ENCODE measurements at regions not wholly inside any gene's neighbourhood (a gene's known extent, or its start where the extent isn't known, plus 50 kb on each side); places are given as distances from the start of the nearest gene placed in this dataset.

- ATAC-seq (no peak), FAIRE-seq (no peak), DNase-seq (ENCODE audit: low spot score) (no peak)
- no peak overlapping the region for H3K4me3 ChIP-seq (replicated peaks in 1 of 3; ENCODE audit: insufficient read depth in 1 of 3, low read depth in 2 of 3, low read length in 3 of 3)
- H3K27ac ChIP-seq (ENCODE audit: extremely low read length, insufficient read depth, low read length) = no peak overlapping the region
- H3K36me3 ChIP-seq (replicated peaks in 1 of 2; ENCODE audit: control insufficient read depth in 1 of 2, insufficient read depth in 2 of 2, low read length in 2 of 2) = no peaks in the 10 kb centered on the region
- POLR2A ChIA-PET = no interaction called here
- no peaks in the 10 kb centered on the region for H3K4me1 ChIP-seq (ENCODE audit: insufficient read depth, low read length)
- CTCF ChIA-PET (ENCODE audit: low intra/inter-chr PET ratio, low total read pairs) = no interaction called here
- in situ Hi-C loops (cut with HindIII; ENCODE audit: extremely low pct_ligation_motif_present, low pct_unique_long_range_greater_than_20kb) (no loop called here), intact Hi-C loops (cut with micrococcal nuclease; ENCODE audit: unreplicated experiment) (no loop called here)
- H4K20me1 ChIP-seq (ENCODE audit: insufficient read depth, low read length) = no peaks in the 10 kb centered on the region
- TF ChIP-seq ZNF274 (CRISPR knock-in tag; IDR thresholded peaks at IDR 0.05) (no peak), ZNF263 (CRISPR knock-in tag; IDR thresholded peaks at IDR 0.05) (no peak), ZFAT (CRISPR knock-in tag; conservative IDR thresholded peaks at IDR 0.05) (no peak), ZNF713 (CRISPR knock-in tag; IDR thresholded peaks at IDR 0.05) (no peak), MTA1 (CRISPR knock-in tag; IDR thresholded peaks at IDR 0.05; ENCODE audit: borderline replicate concordance) (no peak), ADNP (CRISPR knock-in tag; IDR thresholded peaks at IDR 0.05) (no peak), ZNF12 (CRISPR knock-in tag; IDR thresholded peaks at IDR 0.05) (no peak), SMAD1 (CRISPR knock-in tag; IDR thresholded peaks at IDR 0.05; ENCODE audit: borderline replicate concordance, low read depth) (no peak)
- no peaks in the 10 kb centered on the region for H3K9me3 ChIP-seq (ENCODE audit: low read length)
- no peaks in the 10 kb centered on the region for H3K79me2 ChIP-seq (ENCODE audit: insufficient read depth, low read length)
- no peak overlapping the region for H3K9ac ChIP-seq (ENCODE audit: insufficient read depth, low read depth, low read length)
- BruUV-seq (replicated peaks) = no TSS peak
- H2AFZ ChIP-seq (ENCODE audit: low read length) = no peak overlapping the region
- H3K4me2 ChIP-seq (ENCODE audit: low read depth, low read length) = no peak overlapping the region
- 0 out of 5 replicates have a peak, but pooled peaks cover 0 to 4% of the 10 kb centered on the region in 2 experiments for H3K27me3 ChIP-seq (ENCODE audit: control insufficient read depth in 1 of 2, insufficient read depth in 2 of 2, low read length in 2 of 2)
- WGBS (ENCODE audit: low lambda C conversion rate) = 21% methylated on average over 13 of the region's 13 CpGs
Measured at GRCh38 chr16:48001324-48001895, 154.4 kb downstream of the ABCC12 start.

DNA sequence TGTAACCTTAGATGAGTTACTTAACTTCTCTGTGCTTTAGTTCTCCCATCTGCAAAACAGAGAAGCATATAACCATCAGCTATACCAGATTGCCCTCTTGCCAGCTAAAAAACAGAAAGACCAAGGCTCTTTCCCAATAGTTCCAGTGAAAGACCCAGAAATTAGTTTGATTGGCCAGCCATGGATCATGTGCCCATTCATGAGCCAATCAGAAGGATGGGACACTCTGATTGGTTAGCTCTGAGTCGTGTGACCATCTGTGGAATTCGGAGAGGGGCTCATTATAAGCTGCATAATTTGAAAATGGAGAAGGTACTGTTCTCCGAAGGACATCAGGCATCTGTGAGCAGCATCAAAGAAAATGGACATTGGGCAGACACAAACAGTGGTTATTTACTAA, 155.2 kb downstream of the ABCC12 start:
- no peak for FAIRE-seq
- no peak overlapping the region for H2AFZ ChIP-seq (ENCODE audit: low read length)
- H3K9me3 ChIP-seq (ENCODE audit: low read length) = no peaks in the 10 kb centered on the region
- no peaks in the 10 kb centered on the region for H3K4me1 ChIP-seq (ENCODE audit: insufficient read depth, low read length)
- ChIA-PET POLR2A (no interaction called here), CTCF (ENCODE audit: low intra/inter-chr PET ratio, low total read pairs) (no interaction called here)
- H3K79me2 ChIP-seq (ENCODE audit: insufficient read depth, low read length) = no peaks in the 10 kb centered on the region
- no TSS peak for BruUV-seq (replicated peaks)
- 6% methylated on average over 3 of the region's 3 CpGs for WGBS (ENCODE audit: low lambda C conversion rate)
- in situ Hi-C loops (cut with HindIII; ENCODE audit: extremely low pct_ligation_motif_present, low pct_unique_long_range_greater_than_20kb) (no loop called here), intact Hi-C loops (cut with micrococcal nuclease; ENCODE audit: unreplicated experiment) (no loop called here)
- H3K36me3 ChIP-seq (replicated peaks in 1 of 2; ENCODE audit: control insufficient read depth in 1 of 2, insufficient read depth in 2 of 2, low read length in 2 of 2) = no peaks in the 10 kb centered on the region
- 0 out of 5 replicates have a peak, but pooled peaks cover 0 to 4% of the 10 kb centered on the region in 2 experiments for H3K27me3 ChIP-seq (ENCODE audit: control insufficient read depth in 1 of 2, insufficient read depth in 2 of 2, low read length in 2 of 2)
- no peak for ATAC-seq
- H4K20me1 ChIP-seq (ENCODE audit: insufficient read depth, low read length) = no peaks in the 10 kb centered on the region
- H3K4me2 ChIP-seq (ENCODE audit: low read depth, low read length) = no peak overlapping the region
- DNase-seq (ENCODE audit: low spot score) = no peak
- no peak overlapping the region for H3K9ac ChIP-seq (ENCODE audit: insufficient read depth, low read depth, low read length)
- no peak overlapping the region for H3K27ac ChIP-seq (ENCODE audit: extremely low read length, insufficient read depth, low read length)
- no peak overlapping the region for H3K4me3 ChIP-seq (replicated peaks in 1 of 3; ENCODE audit: insufficient read depth in 1 of 3, low read depth in 2 of 3, low read length in 3 of 3)
- TF ChIP-seq ATF3 (CRISPR knock-in tag; IDR thresholded peaks at IDR 0.05) = no peak
- TF ChIP-seq SMAD1 (CRISPR knock-in tag; IDR thresholded peaks at IDR 0.05; ENCODE audit: borderline replicate concordance, low read depth) = no peak
- TF ChIP-seq SSRP1 (CRISPR knock-in tag; IDR thresholded peaks at IDR 0.05) = no peak
- TF ChIP-seq AFF4 (CRISPR knock-in tag; IDR thresholded peaks at IDR 0.05) = no peak
- TF ChIP-seq SMARCE1 (IDR thresholded peaks at IDR 0.05; ENCODE audit: borderline replicate concordance) = no peak
- TF ChIP-seq NFYC (CRISPR knock-in tag; IDR thresholded peaks at IDR 0.05) = peak; percentile 38; the same call in 1 of the 2 replicates
- peak; percentile 37; the same call in 1 of the 2 replicates for TF ChIP-seq NFYB (CRISPR knock-in tag; IDR thresholded peaks at IDR 0.05)
- no peak for TF ChIP-seq THYN1 (CRISPR knock-in tag; IDR thresholded peaks at IDR 0.05; ENCODE audit: borderline replicate concordance, low read depth)
- no peak for TF ChIP-seq ZKSCAN5 (CRISPR knock-in tag; IDR thresholded peaks at IDR 0.05)
- no peak for TF ChIP-seq HNRNPK (IDR thresholded peaks at IDR 0.05; ENCODE audit: low read depth, low read length, poor library complexity, severe bottlenecking)
